ENCODE measurements at regions not wholly inside any gene's neighbourhood (a gene's known extent, or its start where the extent isn't known, plus 50 kb on each side); places are given as distances from the start of the nearest gene placed in this dataset.
"Not testable (repeated sequence)": the region's sequence is repeated elsewhere in the genome, so short reads cannot be mapped to it uniquely, and the experiment has no call there.

DNA sequence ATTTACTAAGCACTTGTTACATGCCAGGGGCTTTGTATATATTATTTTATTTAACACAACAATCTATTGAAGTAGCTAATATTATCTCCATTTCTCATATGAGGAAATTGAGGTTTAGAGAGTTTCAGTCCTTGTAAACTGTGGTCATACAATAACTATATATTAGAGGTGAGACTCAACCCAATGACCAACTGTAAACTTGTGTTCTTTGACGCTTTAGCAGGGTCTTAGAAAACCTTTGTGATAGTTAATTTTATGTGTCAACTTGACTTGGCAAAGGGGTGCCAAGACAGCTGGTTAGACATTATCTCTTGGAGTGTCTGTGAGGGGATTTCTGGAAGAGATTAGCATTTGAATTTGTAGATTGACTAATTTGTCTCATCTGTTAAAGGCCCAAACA, 252.4 kb upstream of the B3GALT2 start:
- DNase-seq (ENCODE audit: low read depth, low spot score) = no peak
- TF ChIP-seq, protein P1, sequence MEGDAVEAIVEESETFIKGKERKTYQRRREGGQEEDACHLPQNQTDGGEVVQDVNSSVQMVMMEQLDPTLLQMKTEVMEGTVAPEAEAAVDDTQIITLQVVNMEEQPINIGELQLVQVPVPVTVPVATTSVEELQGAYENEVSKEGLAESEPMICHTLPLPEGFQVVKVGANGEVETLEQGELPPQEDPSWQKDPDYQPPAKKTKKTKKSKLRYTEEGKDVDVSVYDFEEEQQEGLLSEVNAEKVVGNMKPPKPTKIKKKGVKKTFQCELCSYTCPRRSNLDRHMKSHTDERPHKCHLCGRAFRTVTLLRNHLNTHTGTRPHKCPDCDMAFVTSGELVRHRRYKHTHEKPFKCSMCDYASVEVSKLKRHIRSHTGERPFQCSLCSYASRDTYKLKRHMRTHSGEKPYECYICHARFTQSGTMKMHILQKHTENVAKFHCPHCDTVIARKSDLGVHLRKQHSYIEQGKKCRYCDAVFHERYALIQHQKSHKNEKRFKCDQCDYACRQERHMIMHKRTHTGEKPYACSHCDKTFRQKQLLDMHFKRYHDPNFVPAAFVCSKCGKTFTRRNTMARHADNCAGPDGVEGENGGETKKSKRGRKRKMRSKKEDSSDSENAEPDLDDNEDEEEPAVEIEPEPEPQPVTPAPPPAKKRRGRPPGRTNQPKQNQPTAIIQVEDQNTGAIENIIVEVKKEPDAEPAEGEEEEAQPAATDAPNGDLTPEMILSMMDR (IDR thresholded peaks at IDR 0.05; ENCODE audit: insufficient read depth, low read length, missing control alignments) = no peak
- CTCF ChIA-PET = no interaction called here
- POLR2A ChIA-PET = no interaction called here
- H3K4me3 ChIP-seq (ENCODE audit: low read depth, low read length) = no peak overlapping the region

GRCh38 chr1:193438312-193438711, 251.9 kb upstream of the B3GALT2 start:
- H3K4me3 ChIP-seq (ENCODE audit: low read depth, low read length) = no peak overlapping the region
- ChIA-PET POLR2A (no interaction called here), CTCF (no interaction called here)
- no peak for DNase-seq (ENCODE audit: low read depth, low spot score)
- TF ChIP-seq, protein P1 (IDR thresholded peaks at IDR 0.05; ENCODE audit: insufficient read depth, low read length, missing control alignments) = no peak

GRCh38 chr1:193437785-193438184, 251.4 kb upstream of the B3GALT2 start:
- TF ChIP-seq, protein P1 (IDR thresholded peaks at IDR 0.05; ENCODE audit: insufficient read depth, low read length, missing control alignments) = no peak
- no peak for DNase-seq (ENCODE audit: low read depth, low spot score)
- POLR2A ChIA-PET = no interaction called here
- H3K4me3 ChIP-seq (ENCODE audit: low read depth, low read length) = no peak overlapping the region
- CTCF ChIA-PET = no interaction called here

DNA sequence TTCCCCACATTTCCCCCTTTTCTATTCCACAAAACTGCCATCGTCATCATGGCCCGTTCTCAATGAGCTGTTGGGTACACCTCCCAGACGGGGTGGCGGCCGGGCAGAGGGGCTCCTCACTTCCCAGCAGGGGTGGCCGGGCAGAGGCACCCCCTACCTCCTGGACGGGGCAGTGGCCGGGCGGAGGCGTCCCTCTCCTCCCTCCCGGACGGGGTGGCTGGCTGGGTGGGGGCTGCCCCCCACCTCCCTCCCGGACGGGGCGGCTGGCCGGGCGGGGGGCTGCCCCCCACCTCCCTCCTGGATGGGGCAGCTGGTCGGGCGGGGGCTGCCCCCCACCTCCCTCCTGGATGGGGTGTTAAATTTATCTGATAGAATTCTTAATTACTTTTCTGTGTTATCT, 250.9 kb upstream of the B3GALT2 start:
- CTCF ChIA-PET; POLR2A ChIA-PET; H3K4me3 ChIP-seq (ENCODE audit: low read depth, low read length); DNase-seq (ENCODE audit: low read depth, low spot score): not testable (repeated sequence)

DNA sequence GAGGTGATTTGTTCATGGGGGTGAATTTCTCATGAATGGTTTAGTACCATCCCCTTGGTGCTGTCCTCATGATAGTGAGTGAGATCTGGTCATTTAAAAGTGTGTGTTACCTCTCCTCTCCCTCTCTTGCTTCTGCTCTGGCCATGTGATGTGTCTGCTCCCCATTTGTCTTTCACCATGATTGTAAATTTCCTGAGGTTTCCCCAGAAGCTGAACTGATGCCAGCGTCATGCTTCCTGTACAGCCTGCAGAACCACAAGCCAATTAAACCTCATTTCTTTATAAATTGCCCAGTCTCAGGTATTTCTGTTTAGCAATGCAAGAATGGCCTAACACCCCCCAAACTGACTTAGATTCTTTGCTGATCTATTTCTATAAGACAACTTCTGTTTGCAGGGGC, 249.4 kb upstream of the B3GALT2 start:
- DNase-seq (ENCODE audit: low read depth, low spot score) = no peak
- TF ChIP-seq, protein P1 (IDR thresholded peaks at IDR 0.05; ENCODE audit: insufficient read depth, low read length, missing control alignments) = no peak
- H3K4me3 ChIP-seq (ENCODE audit: low read depth, low read length) = no peak overlapping the region
- ChIA-PET POLR2A (no interaction called here), CTCF (no interaction called here)

- ChIA-PET CTCF (no interaction called here), POLR2A (no interaction called here)
- TF ChIP-seq, protein P1 (IDR thresholded peaks at IDR 0.05; ENCODE audit: insufficient read depth, low read length, missing control alignments) = no peak
- DNase-seq (ENCODE audit: low read depth, low spot score) = no peak
- no peak overlapping the region for H3K4me3 ChIP-seq (ENCODE audit: low read depth, low read length)
These were observed 247.9 kb upstream of the B3GALT2 start for GRCh38 chr1:193434319-193434718.

- no peak overlapping the region for H3K4me3 ChIP-seq (ENCODE audit: low read depth, low read length)
- no peak for DNase-seq (ENCODE audit: low read depth, low spot score)
- TF ChIP-seq, protein P1 (IDR thresholded peaks at IDR 0.05; ENCODE audit: insufficient read depth, low read length, missing control alignments) = no peak
- POLR2A ChIA-PET = no interaction called here
- CTCF ChIA-PET = no interaction called here
These were observed 247.2 kb upstream of the B3GALT2 start for GRCh38 chr1:193433599-193433998.

Data from AG04449 (cell line).